NCI-H345 treated with DMSO at 0.1 percent for 48 hours (cell line): ENCODE measurements at regions not wholly inside any gene's neighbourhood (a gene's known extent, or its start where the extent isn't known, plus 50 kb on each side); places are given as distances from the start of the nearest gene placed in this dataset.
"Not testable (repeated sequence)": the region's sequence is repeated elsewhere in the genome, so short reads cannot be mapped to it uniquely, and the experiment has no call there.

ENCODE experiments used
- DNase-seq: peaks from one replicate; lab custom pipeline; 2025; ENCODE audit not compliant: unreplicated experiment; lab: John Stamatoyannopoulos, UW

DNA sequence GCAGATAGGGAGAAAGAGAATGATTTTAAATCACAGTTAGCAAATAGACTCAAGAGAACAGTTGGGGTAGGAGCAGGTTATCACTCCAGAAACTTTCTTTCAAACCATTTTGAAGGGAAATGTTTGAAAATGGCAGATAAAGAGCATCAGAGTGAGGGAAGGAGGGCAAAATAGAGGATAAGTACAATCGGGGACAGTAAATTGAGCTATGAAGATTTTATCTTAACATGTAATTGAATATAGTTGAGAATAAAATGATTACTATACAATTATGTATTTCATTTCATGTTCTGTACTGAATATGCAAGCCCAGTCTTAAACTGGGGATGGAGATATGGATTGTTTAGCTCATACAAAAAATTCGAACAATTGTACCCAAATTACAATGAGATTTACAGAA, 54.0 kb downstream of the MAP10 start:
- no peak for DNase-seq

DNA sequence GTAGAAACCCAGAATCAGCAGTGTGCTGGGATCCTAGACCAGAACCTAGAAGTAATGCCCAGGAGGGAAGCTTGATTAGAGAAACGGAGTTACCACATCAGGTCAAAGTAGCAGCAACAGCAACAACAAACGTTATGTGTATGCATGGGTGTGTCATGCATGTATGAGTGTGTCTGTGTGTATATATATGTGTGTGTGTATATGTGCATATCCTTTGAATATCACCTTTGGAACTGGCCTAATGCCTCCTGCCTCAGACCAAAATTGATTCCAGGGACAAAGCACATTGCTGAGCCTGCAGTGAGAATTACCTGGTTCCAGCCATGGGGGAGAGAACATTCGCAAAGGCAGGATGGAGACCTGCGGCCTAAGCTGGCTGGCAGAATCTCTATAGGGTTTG, 55.9 kb downstream of the MAP10 start:
- DNase-seq = no peak

- no peak for DNase-seq
Measured at GRCh38 chr1:232863544-232864275, 58.5 kb downstream of the MAP10 start.

GRCh38 chr1:232865102-232865931, 60.1 kb downstream of the MAP10 start:
- DNase-seq = no peak

GRCh38 chr1:232868793-232869491, 63.7 kb downstream of the MAP10 start:
- no peak for DNase-seq

- not testable (repeated sequence) for DNase-seq
Measured at GRCh38 chr1:232871291-232871969, 66.2 kb downstream of the MAP10 start.

DNA sequence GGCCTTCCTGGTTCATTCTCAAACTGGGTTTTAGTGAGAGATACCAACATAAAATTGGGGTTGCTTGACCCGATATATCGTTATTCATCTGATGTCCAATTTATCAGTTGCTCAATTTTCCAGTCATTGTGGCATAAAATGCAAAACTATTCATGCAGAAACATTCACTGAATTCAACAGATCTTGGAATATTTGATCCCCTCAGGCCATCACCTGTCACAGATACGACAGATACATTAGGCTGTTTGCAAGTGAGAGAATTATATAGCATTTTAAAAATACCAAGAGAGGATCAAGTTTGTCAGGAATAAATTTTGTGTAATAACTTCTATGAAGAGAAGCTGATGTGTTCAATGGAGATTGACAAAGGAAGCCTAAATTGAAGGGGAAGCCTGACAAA, 67.1 kb downstream of the MAP10 start:
- DNase-seq = no peak

GRCh38 chr1:232872738-232873137, 67.5 kb downstream of the MAP10 start:
- DNase-seq = no peak

- DNase-seq = no peak
Measured at GRCh38 chr1:232873412-232873811, 68.2 kb downstream of the MAP10 start.

GRCh38 chr1:232873931-232874330, 68.7 kb downstream of the MAP10 start:
- no peak for DNase-seq

DNA sequence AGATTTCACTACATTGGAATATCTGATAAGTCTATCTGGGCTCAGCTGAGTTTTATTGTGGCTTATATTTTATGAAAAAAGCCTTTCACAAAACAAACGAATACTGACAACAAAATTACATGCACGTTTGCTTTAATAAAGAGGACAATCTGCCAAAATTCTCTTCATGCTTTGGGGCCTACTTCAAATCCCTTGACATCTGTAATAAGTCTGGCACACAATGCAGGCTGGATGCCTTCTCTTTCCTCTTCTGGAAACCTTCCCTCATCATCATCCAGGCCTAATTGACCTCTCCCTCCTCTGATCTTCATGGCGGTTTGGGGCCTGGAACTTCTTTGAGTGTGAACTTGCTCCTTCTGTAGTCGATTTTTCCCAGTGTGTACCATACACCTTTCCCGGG, 70.3 kb downstream of the MAP10 start:
- no peak for DNase-seq

GRCh38 chr1:232876506-232877364, 71.5 kb downstream of the MAP10 start:
- DNase-seq = no peak

DNA sequence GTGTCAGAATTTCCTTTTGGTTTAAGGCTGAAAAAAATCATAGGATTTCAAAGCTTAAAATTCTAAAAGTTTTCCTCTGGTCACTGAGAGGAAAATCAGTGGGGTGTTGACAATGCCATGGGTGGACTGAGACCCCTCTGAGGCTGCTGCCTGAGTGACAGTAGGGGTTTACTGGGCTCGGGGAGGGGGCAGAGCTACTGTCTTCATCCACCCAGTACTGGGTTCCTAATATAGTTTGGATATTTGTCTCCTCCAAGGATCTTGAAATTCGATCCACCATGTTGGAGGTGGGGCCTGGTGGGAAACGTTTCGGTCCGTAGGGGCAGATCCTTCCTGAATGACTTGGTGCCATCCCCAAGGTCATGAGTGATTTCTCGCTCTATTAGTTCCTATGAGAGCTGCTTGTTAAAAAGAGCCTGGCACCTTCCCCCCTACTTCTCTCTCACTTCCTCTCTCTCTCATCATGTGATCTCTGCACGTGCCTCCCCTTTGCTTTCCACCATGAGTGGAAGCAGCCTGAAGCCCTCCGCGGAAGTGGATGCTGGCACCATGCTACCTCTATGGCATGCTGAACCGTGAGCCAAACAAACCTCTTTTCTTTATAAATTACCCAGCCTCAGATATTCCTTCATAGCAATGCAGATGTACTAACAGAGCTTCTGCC, 72.3 kb downstream of the MAP10 start:
- DNase-seq = no peak

DNA sequence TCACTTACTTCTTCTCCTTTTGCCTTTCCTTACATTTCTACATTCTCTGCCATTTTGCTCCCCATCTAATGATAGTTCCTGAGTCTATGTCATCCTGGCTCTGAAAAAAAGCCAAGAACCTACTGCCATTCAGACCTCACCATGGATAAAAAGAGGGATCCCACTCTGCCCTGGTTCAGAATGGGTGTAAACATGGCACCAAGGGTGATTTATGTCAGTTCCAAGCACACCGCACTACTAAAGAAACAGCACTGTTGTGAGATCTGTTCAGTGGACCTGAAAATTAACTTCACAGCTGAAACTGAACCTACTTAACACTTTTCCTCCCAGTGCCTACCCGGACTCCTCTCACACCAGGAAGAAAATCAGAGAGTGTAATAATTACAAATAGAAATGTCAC, 72.3 kb upstream of the NTPCR start:
- no peak for DNase-seq

DNA sequence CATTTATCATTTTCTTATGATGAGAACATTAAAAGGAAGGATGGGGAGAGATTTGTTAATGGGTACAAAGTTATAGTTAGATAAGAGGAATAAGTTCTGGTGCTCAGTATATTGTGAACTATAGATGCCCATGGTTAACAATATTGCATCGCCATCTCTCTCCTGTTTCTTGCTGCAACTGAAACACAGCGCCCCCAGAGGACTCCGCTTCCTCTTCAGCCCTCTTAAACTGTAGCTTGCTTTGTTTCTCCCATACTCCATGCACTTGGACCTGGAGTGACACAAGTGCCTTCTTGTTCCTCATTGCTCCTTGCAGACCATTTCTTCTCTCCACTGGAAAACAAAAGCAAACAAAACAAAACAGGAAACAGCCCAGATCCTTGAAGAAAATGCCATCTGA, 70.1 kb upstream of the NTPCR start:
- DNase-seq = no peak

DNA sequence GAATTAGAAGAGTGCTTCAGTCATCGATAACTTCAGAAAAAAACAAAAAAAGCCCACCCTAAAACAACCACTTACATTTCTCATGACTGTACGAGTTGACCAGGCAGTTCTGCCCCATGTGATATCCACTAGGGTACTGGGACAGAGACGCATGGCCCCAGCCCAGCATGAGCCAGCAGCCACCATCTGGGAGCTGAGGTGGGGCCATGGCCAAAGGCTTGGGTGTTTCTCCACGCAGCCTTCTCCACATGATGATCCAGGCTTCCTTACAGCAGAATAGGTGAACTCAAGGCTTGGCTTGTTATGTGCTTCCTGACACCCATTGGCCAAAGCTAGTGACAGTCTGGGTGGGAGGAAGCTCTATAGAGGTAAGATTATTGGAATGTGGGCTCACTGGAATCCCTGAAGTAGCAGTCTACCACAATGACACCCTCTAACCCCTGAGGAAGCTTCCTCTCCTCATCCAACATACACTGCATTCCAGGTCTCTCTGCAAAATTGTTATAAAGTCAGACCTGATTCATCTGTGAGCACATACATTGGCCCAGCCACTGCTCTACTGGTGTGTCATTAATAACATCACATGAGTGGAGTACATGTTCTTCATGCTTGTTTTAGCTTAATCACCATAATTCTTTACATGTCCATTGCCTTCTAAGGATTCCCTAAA, 66.3 kb upstream of the NTPCR start:
- no peak for DNase-seq

GRCh38 chr1:232886271-232886670, 64.1 kb upstream of the NTPCR start:
- DNase-seq = no peak

DNA sequence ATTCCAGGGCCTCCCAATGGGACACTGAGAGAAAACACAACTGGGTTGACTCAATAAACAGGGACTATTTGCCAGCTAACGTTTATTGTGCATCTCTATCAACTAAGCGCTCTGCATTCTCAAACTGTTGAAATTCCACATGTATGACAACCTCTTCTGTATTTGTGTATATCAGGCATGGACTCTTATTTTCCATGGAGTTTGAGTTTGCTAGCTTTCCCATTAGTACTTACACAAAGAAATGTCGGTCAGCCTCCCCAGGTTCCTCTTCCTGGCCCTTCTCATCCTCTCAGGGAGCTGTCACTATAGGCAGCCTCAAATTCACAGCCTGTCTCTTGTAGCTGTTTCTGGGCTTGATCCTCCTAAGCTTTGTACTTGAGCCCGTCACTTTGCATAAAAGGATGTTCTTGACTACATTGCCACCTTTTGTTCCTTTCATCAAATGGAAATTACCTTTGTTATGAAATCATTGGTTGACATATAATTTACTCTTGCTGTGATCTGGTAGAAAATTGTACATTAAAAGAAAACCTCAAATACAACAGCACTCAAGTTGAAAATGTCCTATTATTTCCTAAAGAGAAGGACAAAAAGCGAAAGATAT, 60.0 kb upstream of the NTPCR start:
- no peak for DNase-seq

GRCh38 chr1:232891071-232891470, 59.3 kb upstream of the NTPCR start:
- DNase-seq = no peak
